Ascending aorta (tissue), 2 donors: ENCODE measurements at regions not wholly inside any gene's neighbourhood (a gene's known extent, or its start where the extent isn't known, plus 50 kb on each side); places are given as distances from the start of the nearest gene placed in this dataset.

Source experiments
- DNase-seq, 2 donors: peaks; one replicate each; pipeline ENCODE4 v3.0.0-alpha.2; 2019; ENCODE audit warnings: low spot score in 2 of 2
- H3K27ac ChIP-seq, 2 donors: fragments of 200-600 bp; sonication (generic); one replicate each; pipeline ENCODE4 v1.5.1; 2016 to 2017; ENCODE audit warnings: mild to moderate bottlenecking in 1 of 2
- H3K27me3 ChIP-seq: fragments of 200-600 bp; sonication (generic); one replicate; pipeline ENCODE4 v1.5.1; 2017
- H3K36me3 ChIP-seq, 2 donors: fragments of 200-600 bp; sonication (generic); one replicate each; pipeline ENCODE4 v1.5.1; 2016
- H3K4me1 ChIP-seq, 2 donors: fragments of 200-600 bp; sonication (generic); one replicate each; pipeline ENCODE4 v1.5.1; 2016 to 2017; ENCODE audit warnings: mild to moderate bottlenecking in 1 of 2
- H3K4me3 ChIP-seq, 2 donors: fragments of 200-600 bp; sonication (generic); one replicate each; pipeline ENCODE4 v1.5.1; 2016 to 2017; ENCODE audit warnings: mild to moderate bottlenecking in 1 of 2
- H3K9me3 ChIP-seq, 2 donors: fragments of 200-600 bp; sonication (generic); one replicate each; pipeline ENCODE4 v1.5.1; 2016
- intact Hi-C: fragments of 100-400 bp; cut with DNase I; formaldehyde crosslinking; loops from one replicate; pipeline ENCODE4 v1.15.1; 2023
- TF ChIP-seq, protein P1 (sequence below), 3 experiments: fragments of 200-600 bp in 2 of 3; fragments of 450-650 bp in 1 of 3; sonication (generic) in 2 of 3; IDR thresholded peaks; one replicate each; pipeline ENCODE4 v1.5.1; 2016 to 2019; ENCODE audit warnings: antibody characterized with exemption in 3 of 3, mild to moderate bottlenecking in 1 of 3, moderate library complexity in 1 of 3

DNA sequence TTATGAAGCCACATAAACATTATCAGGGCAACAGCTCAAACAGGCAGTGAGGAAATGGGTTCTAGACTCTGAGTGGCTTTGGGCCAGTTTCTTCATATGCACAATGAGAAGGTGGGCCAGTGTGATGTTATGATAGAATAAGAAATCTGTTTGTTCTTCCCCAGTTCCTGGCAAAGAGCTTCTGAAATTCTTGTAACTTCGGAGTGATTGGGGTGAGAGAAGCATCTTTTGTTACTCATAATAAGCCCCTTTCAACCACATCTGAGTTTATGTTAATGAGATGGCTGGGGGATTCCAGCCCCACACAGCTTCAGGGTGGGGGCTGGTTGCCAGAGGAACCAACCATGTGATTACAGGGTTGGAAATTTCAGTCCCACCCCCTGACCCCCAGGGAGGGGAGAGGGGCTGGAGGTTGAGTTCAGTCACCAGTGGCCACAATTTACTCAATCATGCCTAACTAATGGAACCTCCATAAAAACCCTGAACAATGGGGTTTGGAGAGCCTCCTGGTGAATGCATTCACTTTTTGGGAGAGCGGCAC lies 57.0 kb upstream of the FRMD4B start:
- Histone ChIP-seq H3K4me3 (no peak overlapping the region), H3K27me3 (no peaks in the 10 kb centered on the region), H3K4me1 (no peaks in the 10 kb centered on the region), H3K36me3 (no peaks in the 10 kb centered on the region), H3K27ac (no peak overlapping the region), H3K9me3 (no peaks in the 10 kb centered on the region)
- no peak for DNase-seq
- TF ChIP-seq, protein P1, sequence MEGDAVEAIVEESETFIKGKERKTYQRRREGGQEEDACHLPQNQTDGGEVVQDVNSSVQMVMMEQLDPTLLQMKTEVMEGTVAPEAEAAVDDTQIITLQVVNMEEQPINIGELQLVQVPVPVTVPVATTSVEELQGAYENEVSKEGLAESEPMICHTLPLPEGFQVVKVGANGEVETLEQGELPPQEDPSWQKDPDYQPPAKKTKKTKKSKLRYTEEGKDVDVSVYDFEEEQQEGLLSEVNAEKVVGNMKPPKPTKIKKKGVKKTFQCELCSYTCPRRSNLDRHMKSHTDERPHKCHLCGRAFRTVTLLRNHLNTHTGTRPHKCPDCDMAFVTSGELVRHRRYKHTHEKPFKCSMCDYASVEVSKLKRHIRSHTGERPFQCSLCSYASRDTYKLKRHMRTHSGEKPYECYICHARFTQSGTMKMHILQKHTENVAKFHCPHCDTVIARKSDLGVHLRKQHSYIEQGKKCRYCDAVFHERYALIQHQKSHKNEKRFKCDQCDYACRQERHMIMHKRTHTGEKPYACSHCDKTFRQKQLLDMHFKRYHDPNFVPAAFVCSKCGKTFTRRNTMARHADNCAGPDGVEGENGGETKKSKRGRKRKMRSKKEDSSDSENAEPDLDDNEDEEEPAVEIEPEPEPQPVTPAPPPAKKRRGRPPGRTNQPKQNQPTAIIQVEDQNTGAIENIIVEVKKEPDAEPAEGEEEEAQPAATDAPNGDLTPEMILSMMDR (IDR thresholded peaks at IDR 0.05) = no peak
- intact Hi-C loops = no loop called here

DNA sequence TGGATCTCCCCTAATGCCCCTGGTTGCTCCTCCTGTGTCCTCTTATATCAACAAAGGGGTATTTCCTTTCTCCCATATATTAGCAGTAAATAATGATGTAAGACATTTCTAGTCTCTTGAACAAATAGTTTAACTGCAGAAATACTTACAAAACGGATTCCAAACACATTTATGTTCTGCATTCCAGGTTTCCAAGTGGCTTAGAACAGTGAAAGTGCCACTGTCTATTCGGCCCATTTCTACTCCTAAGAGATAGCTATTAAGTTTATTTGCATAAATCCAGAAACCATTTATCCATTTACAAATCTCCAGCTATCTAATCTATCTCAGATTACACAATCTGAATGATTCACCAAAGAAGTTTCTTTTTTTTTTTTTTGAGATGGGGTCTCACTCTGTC lies 55.8 kb upstream of the FRMD4B start:
- intact Hi-C loops = no loop called here
- TF ChIP-seq, protein P1 (IDR thresholded peaks at IDR 0.05) = no peak
- no peak overlapping the region for H3K27ac ChIP-seq

DNA sequence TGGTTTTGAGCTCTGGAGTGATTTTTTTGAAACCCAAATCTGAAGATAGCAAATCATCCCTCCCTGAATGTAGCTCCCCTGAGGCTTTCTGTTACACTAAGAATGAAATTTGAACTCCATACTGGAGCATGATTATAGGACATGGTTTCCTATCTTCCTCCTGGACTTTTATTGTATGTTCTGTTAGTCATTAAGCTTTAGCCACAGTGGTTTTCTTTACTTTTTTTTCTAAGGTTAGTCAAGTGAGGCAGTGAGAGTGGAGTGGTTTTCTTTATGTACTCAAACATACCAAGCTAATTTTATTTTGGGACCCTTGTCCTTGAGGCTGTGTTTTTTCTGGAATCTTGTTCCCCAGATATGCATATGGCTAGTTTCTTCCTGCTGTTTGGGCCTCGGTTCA lies 55.2 kb upstream of the FRMD4B start:
- Histone ChIP-seq H3K27ac (no peak overlapping the region), H3K27me3 (no peaks in the 10 kb centered on the region), H3K9me3 (no peaks in the 10 kb centered on the region), H3K36me3 (no peaks in the 10 kb centered on the region), H3K4me1 (no peaks in the 10 kb centered on the region), H3K4me3 (no peak overlapping the region)
- intact Hi-C loops = no loop called here
- DNase-seq = no peak
- TF ChIP-seq, protein P1 (IDR thresholded peaks at IDR 0.05) = no peak

More for the DNA sequence above, 55.8 kb upstream of the FRMD4B start:
- H3K36me3 ChIP-seq = no peaks in the 10 kb centered on the region
- H3K4me3 ChIP-seq = no peak overlapping the region
- H3K27me3 ChIP-seq = no peaks in the 10 kb centered on the region
- H3K4me1 ChIP-seq = no peaks in the 10 kb centered on the region
- no peaks in the 10 kb centered on the region for H3K9me3 ChIP-seq
- no peak for DNase-seq

DNA sequence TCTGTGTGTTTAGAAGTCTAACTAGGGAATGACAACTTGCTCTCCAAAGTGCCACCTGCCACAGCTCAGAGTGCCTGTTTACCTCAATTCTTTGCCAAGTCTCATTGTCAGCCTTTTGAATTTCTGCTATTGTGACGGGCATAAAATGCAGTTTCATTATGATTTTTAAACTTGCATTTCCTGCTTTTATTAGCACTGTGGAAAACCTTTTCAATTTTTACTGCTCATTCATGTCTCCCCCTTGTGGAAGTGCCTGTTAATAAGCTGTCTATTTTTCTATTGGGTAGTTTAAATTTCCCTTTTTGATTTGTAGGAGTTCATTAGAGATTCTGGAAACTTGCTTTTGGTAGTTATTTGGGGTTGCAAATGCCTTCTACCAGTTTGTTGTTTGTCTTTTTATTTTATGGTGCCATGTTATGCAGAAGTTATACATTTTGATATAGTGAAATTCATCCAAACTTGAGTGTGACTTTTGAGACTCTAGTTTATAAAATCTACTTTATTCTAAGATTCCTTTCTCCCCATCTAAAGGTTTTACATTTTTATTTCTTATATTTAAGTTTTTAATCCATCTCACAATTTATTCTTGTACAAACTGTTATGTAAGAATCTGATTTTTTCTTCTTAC lies 53.9 kb upstream of the FRMD4B start:
- H3K36me3 ChIP-seq = no peaks in the 10 kb centered on the region
- H3K27me3 ChIP-seq = no peaks in the 10 kb centered on the region
- H3K4me3 ChIP-seq = peak overlapping the region in 1 of 2 donors; percentile 36
- no peak overlapping the region for H3K27ac ChIP-seq
- TF ChIP-seq, protein P1 (IDR thresholded peaks at IDR 0.05) = peak; percentile 24 to 64 (median 50)
- no peaks in the 10 kb centered on the region for H3K4me1 ChIP-seq
- DNase-seq = no peak
- intact Hi-C loops = loop anchor here (10.0 kb wide), 1 partner anchor 225 kb away; no protein-coding TSS in a partner anchor
- no peaks in the 10 kb centered on the region for H3K9me3 ChIP-seq

DNA sequence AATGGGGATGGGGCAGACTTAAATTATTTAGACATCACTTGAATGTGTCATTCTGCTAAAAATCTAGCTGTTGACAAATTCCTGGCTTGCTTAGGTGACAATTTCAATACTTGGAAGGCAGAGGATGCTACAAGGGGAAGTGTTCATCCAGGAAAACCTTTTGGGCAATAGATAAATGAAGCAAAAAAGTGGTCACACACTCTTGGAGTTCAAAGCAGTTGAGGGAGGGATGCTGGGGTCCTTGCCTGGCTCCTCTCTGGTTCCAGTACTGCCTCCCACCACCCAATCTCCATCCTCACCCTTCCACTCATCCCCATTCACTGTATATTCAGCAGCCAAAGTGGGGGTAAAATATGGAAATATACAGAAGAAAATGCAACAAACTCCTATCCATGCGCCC lies 52.6 kb upstream of the FRMD4B start:
- Histone ChIP-seq H3K36me3 (no peaks in the 10 kb centered on the region), H3K27me3 (no peaks in the 10 kb centered on the region), H3K4me3 (no peak overlapping the region), H3K27ac (no peak overlapping the region), H3K4me1 (no peaks in the 10 kb centered on the region), H3K9me3 (no peaks in the 10 kb centered on the region)
- intact Hi-C loops = loop anchor here (10.0 kb wide), 1 partner anchor 226 kb away; no protein-coding TSS in a partner anchor
- DNase-seq = no peak
- TF ChIP-seq, protein P1 (IDR thresholded peaks at IDR 0.05) = no peak
